Activated CD4-positive, alpha-beta T cell treated with anti-CD3 and anti-CD28 coated beads, Interleukin-2, amount 10 ng/mL, durations not matched to agents 24 days and 14 days (primary cell): ENCODE measurements at regions not wholly inside any gene's neighbourhood (a gene's known extent, or its start where the extent isn't known, plus 50 kb on each side); places are given as distances from the start of the nearest gene placed in this dataset.
"Not testable (repeated sequence)": the region's sequence is repeated elsewhere in the genome, so short reads cannot be mapped to it uniquely, and the experiment has no call there.

ENCODE experiments used
- DNase-seq: peaks from one replicate; pipeline ENCODE4 v3.0.0; 2022
- H3K27ac Mint-ChIP-seq: one replicate; pipeline ENCODE4 v1.8.0; 2022; ENCODE audit warnings: mild to moderate bottlenecking, mixed read lengths
- H3K27me3 Mint-ChIP-seq: one replicate; pipeline ENCODE4 v1.8.0; 2022; ENCODE audit warnings: mixed read lengths
- H3K36me3 Mint-ChIP-seq: one replicate; pipeline ENCODE4 v1.8.0; 2022; ENCODE audit warnings: low read depth, mild to moderate bottlenecking, mixed read lengths
- H3K4me1 Mint-ChIP-seq: one replicate; pipeline ENCODE4 v1.8.0; 2021; ENCODE audit warnings: mixed read lengths
- H3K4me3 Mint-ChIP-seq: one replicate; pipeline ENCODE4 v1.8.0; 2022; ENCODE audit warnings: mild to moderate bottlenecking, moderate library complexity, mixed read lengths
- H3K9me3 Mint-ChIP-seq: one replicate; pipeline ENCODE4 v1.8.0; 2021; ENCODE audit warnings: mixed read lengths
- intact Hi-C: fragments of 100-400 bp; cut with micrococcal nuclease; formaldehyde crosslinking; loops from one replicate; pipeline ENCODE4 v1.15.1; 2023

GRCh38 chr3:161637559-161637958 lies 141.0 kb downstream of the OTOL1 start:
- H3K4me3 Mint-ChIP-seq, result no peak overlapping the region
- H3K27ac Mint-ChIP-seq, result no peak overlapping the region
- H3K36me3 Mint-ChIP-seq, result no peaks in the 10 kb centered on the region
- no peaks in the 10 kb centered on the region for H3K27me3 Mint-ChIP-seq
- no peaks in the 10 kb centered on the region for H3K9me3 Mint-ChIP-seq
- intact Hi-C loops, result no loop called here
- no peak for DNase-seq
- no peaks in the 10 kb centered on the region for H3K4me1 Mint-ChIP-seq

- intact Hi-C loops, H3K9me3 Mint-ChIP-seq, H3K36me3 Mint-ChIP-seq, H3K4me1 Mint-ChIP-seq, H3K4me3 Mint-ChIP-seq, H3K27ac Mint-ChIP-seq, H3K27me3 Mint-ChIP-seq, DNase-seq: not testable (repeated sequence)
These were observed 142.5 kb downstream of the OTOL1 start for GRCh38 chr3:161639095-161639494.

GRCh38 chr3:161640181-161640580 lies 143.6 kb downstream of the OTOL1 start:
- Mint-ChIP-seq H3K4me1 (no peaks in the 10 kb centered on the region), H3K4me3 (no peak overlapping the region), H3K27ac (no peak overlapping the region), H3K36me3 (no peaks in the 10 kb centered on the region), H3K9me3 (no peaks in the 10 kb centered on the region), H3K27me3 (no peaks in the 10 kb centered on the region)
- intact Hi-C loops, result no loop called here
- DNase-seq, result no peak

- DNase-seq, result no peak
- no peak overlapping the region for H3K4me3 Mint-ChIP-seq
- no peaks in the 10 kb centered on the region for H3K36me3 Mint-ChIP-seq
- H3K27ac Mint-ChIP-seq, result no peak overlapping the region
- H3K27me3 Mint-ChIP-seq, result no peaks in the 10 kb centered on the region
- H3K9me3 Mint-ChIP-seq, result no peaks in the 10 kb centered on the region
- intact Hi-C loops, result no loop called here
- no peaks in the 10 kb centered on the region for H3K4me1 Mint-ChIP-seq
These were observed 144.7 kb downstream of the OTOL1 start for GRCh38 chr3:161641287-161641686.

- Mint-ChIP-seq H3K27ac (no peak overlapping the region), H3K4me3 (no peak overlapping the region), H3K36me3 (no peaks in the 10 kb centered on the region), H3K9me3 (no peaks in the 10 kb centered on the region), H3K27me3 (no peaks in the 10 kb centered on the region), H3K4me1 (no peaks in the 10 kb centered on the region)
- intact Hi-C loops, result no loop called here
- DNase-seq, result no peak
These were observed 148.5 kb downstream of the OTOL1 start for GRCh38 chr3:161644891-161645635.

GRCh38 chr3:161647936-161648470 lies 151.4 kb downstream of the OTOL1 start:
- H3K4me3 Mint-ChIP-seq, result no peak overlapping the region
- DNase-seq, result no peak
- intact Hi-C loops, result no loop called here
- no peak overlapping the region for H3K27ac Mint-ChIP-seq
- H3K36me3 Mint-ChIP-seq, result no peaks in the 10 kb centered on the region
- H3K27me3 Mint-ChIP-seq, result no peaks in the 10 kb centered on the region
- no peaks in the 10 kb centered on the region for H3K4me1 Mint-ChIP-seq
- H3K9me3 Mint-ChIP-seq, result no peaks in the 10 kb centered on the region

- Mint-ChIP-seq H3K4me1 (no peaks in the 10 kb centered on the region), H3K27me3 (no peaks in the 10 kb centered on the region), H3K27ac (no peak overlapping the region), H3K4me3 (no peak overlapping the region), H3K9me3 (no peaks in the 10 kb centered on the region), H3K36me3 (no peaks in the 10 kb centered on the region)
- intact Hi-C loops, result no loop called here
- no peak for DNase-seq
These were observed 153.4 kb downstream of the OTOL1 start for GRCh38 chr3:161649900-161650484.

- Mint-ChIP-seq H3K4me3 (no peak overlapping the region), H3K4me1 (no peaks in the 10 kb centered on the region), H3K27me3 (no peaks in the 10 kb centered on the region), H3K9me3 (no peaks in the 10 kb centered on the region), H3K36me3 (no peaks in the 10 kb centered on the region), H3K27ac (no peak overlapping the region)
- intact Hi-C loops, result no loop called here
- DNase-seq, result no peak
These were observed 161.2 kb downstream of the OTOL1 start for GRCh38 chr3:161657786-161658185.

- intact Hi-C loops, result no loop called here
- Mint-ChIP-seq H3K4me1 (no peaks in the 10 kb centered on the region), H3K4me3 (no peak overlapping the region), H3K36me3 (no peaks in the 10 kb centered on the region), H3K9me3 (no peaks in the 10 kb centered on the region), H3K27ac (no peak overlapping the region), H3K27me3 (no peaks in the 10 kb centered on the region)
- DNase-seq, result no peak
These were observed 174.5 kb downstream of the OTOL1 start for GRCh38 chr3:161671141-161671540.

- Mint-ChIP-seq H3K4me1 (no peaks in the 10 kb centered on the region), H3K27me3 (no peaks in the 10 kb centered on the region), H3K36me3 (no peaks in the 10 kb centered on the region), H3K27ac (no peak overlapping the region), H3K4me3 (no peak overlapping the region), H3K9me3 (no peaks in the 10 kb centered on the region)
- intact Hi-C loops, result no loop called here
- no peak for DNase-seq
These were observed 175.9 kb downstream of the OTOL1 start for GRCh38 chr3:161672478-161672877.

- no peak overlapping the region for H3K4me3 Mint-ChIP-seq
- DNase-seq, result no peak
- no peak overlapping the region for H3K27ac Mint-ChIP-seq
- no peaks in the 10 kb centered on the region for H3K4me1 Mint-ChIP-seq
- H3K27me3 Mint-ChIP-seq, result no peaks in the 10 kb centered on the region
- no peaks in the 10 kb centered on the region for H3K9me3 Mint-ChIP-seq
- intact Hi-C loops, result no loop called here
- no peaks in the 10 kb centered on the region for H3K36me3 Mint-ChIP-seq
These were observed 177.3 kb downstream of the OTOL1 start for GRCh38 chr3:161673866-161674265.

- Mint-ChIP-seq H3K4me3 (no peak overlapping the region), H3K9me3 (no peaks in the 10 kb centered on the region), H3K27ac (no peak overlapping the region), H3K4me1 (no peaks in the 10 kb centered on the region), H3K27me3 (no peaks in the 10 kb centered on the region), H3K36me3 (no peaks in the 10 kb centered on the region)
- no peak for DNase-seq
- intact Hi-C loops, result no loop called here
These were observed 177.8 kb downstream of the OTOL1 start for GRCh38 chr3:161674402-161674801.

- H3K27me3 Mint-ChIP-seq, H3K27ac Mint-ChIP-seq, H3K9me3 Mint-ChIP-seq, H3K4me1 Mint-ChIP-seq, H3K4me3 Mint-ChIP-seq, intact Hi-C loops, DNase-seq, H3K36me3 Mint-ChIP-seq: not testable (repeated sequence)
These were observed 185.2 kb downstream of the OTOL1 start for GRCh38 chr3:161681831-161682230.

GRCh38 chr3:161682715-161683114 lies 186.1 kb downstream of the OTOL1 start:
- Mint-ChIP-seq H3K36me3 (no peaks in the 10 kb centered on the region), H3K27ac (no peak overlapping the region), H3K27me3 (no peaks in the 10 kb centered on the region), H3K4me3 (no peak overlapping the region), H3K9me3 (no peaks in the 10 kb centered on the region), H3K4me1 (no peaks in the 10 kb centered on the region)
- intact Hi-C loops, result no loop called here
- no peak for DNase-seq
